Neural crest cell (in vitro differentiated cells): ENCODE measurements at regions not wholly inside any gene's neighbourhood (a gene's known extent, or its start where the extent isn't known, plus 50 kb on each side); places are given as distances from the start of the nearest gene placed in this dataset.

Experiments used
- DNase-seq: peaks from one replicate; pipeline ENCODE4 v3.0.0; 2021; ENCODE audit warnings: low read depth, mixed read lengths, low spot score
- H3K27ac Mint-ChIP-seq: one replicate; pipeline ENCODE4 v1.8.0; 2021; ENCODE audit warnings: mild to moderate bottlenecking, mixed read lengths; ENCODE audit not compliant: unreplicated experiment
- H3K27me3 Mint-ChIP-seq: 2 replicates; pipeline ENCODE4 v1.8.0; 2021; ENCODE audit warnings: low read depth, mild to moderate bottlenecking, mixed read lengths
- H3K36me3 Mint-ChIP-seq: 2 replicates; pipeline ENCODE4 v1.8.0; 2021; ENCODE audit warnings: low read depth, mild to moderate bottlenecking, mixed read lengths
- H3K4me1 Mint-ChIP-seq: 2 replicates; pipeline ENCODE4 v1.8.0; 2021; ENCODE audit warnings: mixed read lengths
- H3K4me3 Mint-ChIP-seq: one replicate; pipeline ENCODE4 v1.8.0; 2021; ENCODE audit warnings: mild to moderate bottlenecking, mixed read lengths
- H3K9me3 Mint-ChIP-seq: 2 replicates; pipeline ENCODE4 v1.8.0; 2021; ENCODE audit warnings: mixed read lengths
- CTCF ChIP-seq: fragments of 200-600 bp; sonication (generic); conservative IDR thresholded peaks from 2 replicates; pipeline ENCODE4 v1.5.0; 2021; ENCODE audit warnings: antibody characterized with exemption, mild to moderate bottlenecking

GRCh38 chr2:409523-409922, 121.6 kb upstream of the ALKAL2 start:
- Mint-ChIP-seq H3K36me3 (peaks cover 6% of the 10 kb centered on the region), H3K4me1 (peaks cover 4% of the 10 kb centered on the region), H3K27ac (no peak overlapping the region), H3K4me3 (no peak overlapping the region), H3K27me3 (no peaks in the 10 kb centered on the region), H3K9me3 (peaks cover 21% of the 10 kb centered on the region)
- DNase-seq = no peak
- no peak for TF ChIP-seq CTCF

GRCh38 chr2:407630-408029, 119.7 kb upstream of the ALKAL2 start:
- Mint-ChIP-seq H3K27ac (no peak overlapping the region), H3K27me3 (no peaks in the 10 kb centered on the region), H3K4me3 (no peak overlapping the region), H3K4me1 (peaks cover 4% of the 10 kb centered on the region), H3K36me3 (no peaks in the 10 kb centered on the region), H3K9me3 (peaks cover 15% of the 10 kb centered on the region)
- TF ChIP-seq CTCF = no peak
- DNase-seq = no peak

DNA sequence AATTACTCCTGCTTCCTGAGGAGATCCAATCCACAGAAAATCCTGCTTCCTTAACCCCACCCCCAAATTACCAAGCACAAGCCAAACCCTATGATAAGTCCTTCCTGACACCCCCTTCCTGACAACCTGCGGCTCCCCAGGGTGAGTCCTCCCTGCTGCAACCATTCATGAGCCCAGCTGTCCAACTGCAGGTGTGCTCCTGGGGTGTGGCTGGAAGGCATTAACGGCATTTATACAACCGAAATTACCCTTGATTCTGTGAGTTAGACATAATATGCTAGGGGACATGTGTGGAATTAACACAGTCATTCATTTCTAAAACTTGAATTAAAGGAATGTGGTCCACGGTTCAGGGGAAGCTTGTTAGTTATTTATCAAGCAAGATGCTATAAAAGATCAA, 119.0 kb upstream of the ALKAL2 start:
- no peak for TF ChIP-seq CTCF
- no peaks in the 10 kb centered on the region for H3K36me3 Mint-ChIP-seq
- H3K4me3 Mint-ChIP-seq = no peak overlapping the region
- DNase-seq = no peak
- H3K27ac Mint-ChIP-seq = no peak overlapping the region
- peaks cover 4% of the 10 kb centered on the region for H3K4me1 Mint-ChIP-seq
- no peaks in the 10 kb centered on the region for H3K27me3 Mint-ChIP-seq
- H3K9me3 Mint-ChIP-seq = peaks cover 15% of the 10 kb centered on the region

DNA sequence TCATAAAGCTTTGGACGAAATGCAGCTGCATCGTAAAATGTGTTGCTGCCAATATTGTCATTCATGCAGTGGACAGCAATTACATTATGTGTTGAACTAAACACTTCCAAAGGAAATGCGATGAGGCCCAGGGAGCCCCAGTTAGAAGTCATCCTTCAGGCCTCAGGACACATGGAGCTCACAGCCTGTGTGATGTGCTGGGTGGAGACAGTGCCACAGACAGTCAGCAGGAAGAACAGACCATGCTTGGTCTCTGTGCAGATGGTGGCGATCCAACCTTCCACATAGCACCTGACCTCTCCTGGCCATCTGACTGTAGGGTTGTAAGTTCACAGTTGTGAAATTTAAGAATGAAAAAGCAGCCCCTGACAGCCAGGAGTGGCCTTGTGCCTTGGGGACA, 118.3 kb upstream of the ALKAL2 start:
- DNase-seq = no peak
- Mint-ChIP-seq H3K9me3 (peaks cover 15% of the 10 kb centered on the region), H3K4me1 (peaks cover 4% of the 10 kb centered on the region), H3K27me3 (no peaks in the 10 kb centered on the region), H3K27ac (no peak overlapping the region), H3K36me3 (no peaks in the 10 kb centered on the region), H3K4me3 (no peak overlapping the region)
- no peak for TF ChIP-seq CTCF

GRCh38 chr2:404581-404980, 116.7 kb upstream of the ALKAL2 start:
- Mint-ChIP-seq H3K36me3 (no peaks in the 10 kb centered on the region), H3K4me3 (no peak overlapping the region), H3K9me3 (peaks cover 6% of the 10 kb centered on the region), H3K27ac (no peak overlapping the region), H3K4me1 (peaks cover 2% of the 10 kb centered on the region), H3K27me3 (no peaks in the 10 kb centered on the region)
- TF ChIP-seq CTCF = no peak
- DNase-seq = no peak

GRCh38 chr2:403682-404081, 115.8 kb upstream of the ALKAL2 start:
- DNase-seq = no peak

More at GRCh38 chr2:403682-404081, 115.8 kb upstream of the ALKAL2 start:
- no peak overlapping the region for H3K4me3 Mint-ChIP-seq
- H3K36me3 Mint-ChIP-seq = no peaks in the 10 kb centered on the region
- H3K27ac Mint-ChIP-seq = no peak overlapping the region
- no peak for TF ChIP-seq CTCF
- H3K4me1 Mint-ChIP-seq = no peaks in the 10 kb centered on the region
- H3K9me3 Mint-ChIP-seq = peaks cover 4% of the 10 kb centered on the region
- H3K27me3 Mint-ChIP-seq = no peaks in the 10 kb centered on the region
